GM12875 (cell line): ENCODE measurements at regions not wholly inside any gene's neighbourhood (a gene's known extent, or its start where the extent isn't known, plus 50 kb on each side); places are given as distances from the start of the nearest gene placed in this dataset.
"Not testable (repeated sequence)": the region's sequence is repeated elsewhere in the genome, so short reads cannot be mapped to it uniquely, and the experiment has no call there.

Source experiments
- H3K4me3 ChIP-seq: one replicate; pipeline ENCODE4 v1.5.1; 2011; ENCODE audit warnings: low read depth, low read length, control low read depth
- CTCF ChIP-seq: IDR thresholded peaks from 2 replicates; pipeline ENCODE4 v1.5.1; 2011; ENCODE audit warnings: low read depth, mild to moderate bottlenecking, control low read depth, inconsistent platforms, low read length, moderate library complexity, borderline replicate concordance; ENCODE audit not compliant: insufficient read depth

GRCh38 chr14:106134886-106135285 is 608.5 kb downstream of the TMEM121 start:
- H3K4me3 ChIP-seq, result no peak overlapping the region
- no peak for TF ChIP-seq CTCF

GRCh38 chr14:106141242-106142220 is 615.1 kb downstream of the TMEM121 start:
- TF ChIP-seq CTCF, result peak; percentile 47; the same call in 1 of the 2 replicates
- no peak overlapping the region for H3K4me3 ChIP-seq

- not testable (repeated sequence) for H3K4me3 ChIP-seq
Observed at GRCh38 chr14:106145731-106146130, 619.3 kb downstream of the TMEM121 start.

GRCh38 chr14:106153362-106153955 is 627.1 kb downstream of the TMEM121 start:
- H3K4me3 ChIP-seq, result not testable (repeated sequence)
- peak; percentile 62 for TF ChIP-seq CTCF

- TF ChIP-seq CTCF, result no peak
- no peak overlapping the region for H3K4me3 ChIP-seq
Observed at GRCh38 chr14:106163316-106163715, 636.9 kb downstream of the TMEM121 start.

GRCh38 chr14:106163812-106164211 is 637.4 kb downstream of the TMEM121 start:
- not testable (repeated sequence) for H3K4me3 ChIP-seq

GRCh38 chr14:106166232-106166631 is 639.8 kb downstream of the TMEM121 start:
- TF ChIP-seq CTCF, result no peak
- H3K4me3 ChIP-seq, result no peak overlapping the region

GRCh38 chr14:106166650-106167204 is 640.3 kb downstream of the TMEM121 start:
- H3K4me3 ChIP-seq, result no peak overlapping the region
- TF ChIP-seq CTCF, result no peak
